Bronchial epithelial cell (primary cell): ENCODE measurements at regions not wholly inside any gene's neighbourhood (a gene's known extent, or its start where the extent isn't known, plus 50 kb on each side); places are given as distances from the start of the nearest gene placed in this dataset.
A peak's percentile ranks its signal among the peaks of the same experiment; 100 is the strongest.

Experiments
- DNase-seq: peaks from one replicate; pipeline ENCODE4 v3.0.0-alpha.2; 2010; ENCODE audit warnings: low read depth
- FAIRE-seq: peaks from 2 replicates; lab custom pipeline; 2011; peaks lifted over from hg19 to GRCh38; lab: Jason Lieb, UNC
- H3K27me3 ChIP-seq: 2 replicates; pipeline ENCODE4 v1.5.1; 2011; ENCODE audit warnings: low read length; ENCODE audit not compliant: control insufficient read depth, insufficient read depth
- H3K36me3 ChIP-seq: 2 replicates; pipeline ENCODE4 v1.5.1; 2011; ENCODE audit warnings: low read length; ENCODE audit not compliant: control insufficient read depth, insufficient read depth
- H3K4me3 ChIP-seq: 2 replicates; pipeline ENCODE4 v1.5.1; 2011; ENCODE audit warnings: mild to moderate bottlenecking, low read depth, low read length, control low read depth
- CTCF ChIP-seq: IDR thresholded peaks from 2 replicates; pipeline ENCODE4 v1.5.1; 2011; ENCODE audit warnings: mild to moderate bottlenecking, moderate library complexity, low read length, control low read depth, inconsistent platforms; ENCODE audit not compliant: insufficient read depth, severe bottlenecking

- TF ChIP-seq CTCF: no peak
- no peaks in the 10 kb centered on the region for H3K27me3 ChIP-seq
- DNase-seq (peak; percentile 49), FAIRE-seq (peak; percentile 92)
- H3K4me3 ChIP-seq: peak overlapping the region; percentile 39
- no peaks in the 10 kb centered on the region for H3K36me3 ChIP-seq
Observed at GRCh38 chrX:155767876-155768769, 113.0 kb upstream of the VAMP7 start.

- FAIRE-seq: no peak
- peak; percentile 65 for DNase-seq
- TF ChIP-seq CTCF: no peak
- Histone ChIP-seq H3K27me3 (no peaks in the 10 kb centered on the region), H3K36me3 (no peaks in the 10 kb centered on the region), H3K4me3 (peak overlapping the region; percentile 39)
Observed at GRCh38 chrX:155767051-155767875, 113.9 kb upstream of the VAMP7 start.

GRCh38 chrX:155766321-155766720, 114.8 kb upstream of the VAMP7 start:
- H3K4me3 ChIP-seq: no peak overlapping the region
- FAIRE-seq (no peak), DNase-seq (no peak)
- H3K36me3 ChIP-seq: no peaks in the 10 kb centered on the region
- H3K27me3 ChIP-seq: no peaks in the 10 kb centered on the region
- no peak for TF ChIP-seq CTCF

- no peaks in the 10 kb centered on the region for H3K27me3 ChIP-seq
- FAIRE-seq (no peak), DNase-seq (no peak)
- H3K36me3 ChIP-seq: no peaks in the 10 kb centered on the region
- no peak overlapping the region for H3K4me3 ChIP-seq
- no peak for TF ChIP-seq CTCF
Observed at GRCh38 chrX:155761185-155761584, 120.0 kb upstream of the VAMP7 start.

GRCh38 chrX:155757046-155757759, 123.9 kb upstream of the VAMP7 start:
- DNase-seq: no peak
- TF ChIP-seq CTCF: no peak
- Histone ChIP-seq H3K27me3 (no peaks in the 10 kb centered on the region), H3K36me3 (no peaks in the 10 kb centered on the region), H3K4me3 (no peak overlapping the region)
- no peak for FAIRE-seq
